GM18519 (cell line): ENCODE measurements at regions not wholly inside any gene's neighbourhood (a gene's known extent, or its start where the extent isn't known, plus 50 kb on each side); places are given as distances from the start of the nearest gene placed in this dataset.

Experiments
- ATAC-seq: cut with Tn5 transposase; IDR thresholded peaks from one replicate; pipeline ENCODE4 v1.9.1; 2021; ENCODE audit warnings: mild to moderate bottlenecking, moderate library complexity; ENCODE audit not compliant: unreplicated experiment, low FRiP score

DNA sequence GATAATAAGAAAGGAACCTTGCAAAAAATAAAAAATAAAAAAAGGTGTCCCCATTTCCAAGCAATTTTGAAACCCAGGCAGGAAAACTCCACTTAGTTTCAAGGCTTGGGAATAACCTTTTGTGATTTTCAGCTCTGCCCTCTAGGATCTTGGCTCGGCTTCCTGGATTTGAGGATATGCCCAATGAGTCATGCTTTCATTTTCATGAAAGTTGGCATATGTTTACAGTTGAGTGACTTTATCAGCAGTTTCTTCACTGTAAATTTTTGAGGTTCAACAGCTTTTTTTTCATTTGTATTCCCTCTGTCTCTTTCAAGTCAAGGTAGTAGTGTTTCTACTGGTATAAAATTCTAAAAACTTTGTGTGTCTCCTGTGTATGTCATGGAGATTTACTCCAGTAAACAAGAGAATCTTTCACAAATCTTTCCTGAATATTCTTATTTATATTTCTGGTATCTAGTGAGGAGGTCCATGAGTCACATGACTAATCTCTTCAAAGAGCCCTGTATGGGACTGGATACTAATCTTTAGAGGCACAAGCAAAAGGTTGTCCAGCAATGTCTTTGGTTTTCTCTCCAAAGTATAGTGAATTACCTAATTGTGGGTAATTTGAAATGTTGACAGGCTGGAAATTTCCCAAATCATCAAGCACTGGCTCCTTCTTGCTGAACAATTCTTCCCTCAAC is 335.3 kb downstream of the BRINP2 start:
- no peak for ATAC-seq

DNA sequence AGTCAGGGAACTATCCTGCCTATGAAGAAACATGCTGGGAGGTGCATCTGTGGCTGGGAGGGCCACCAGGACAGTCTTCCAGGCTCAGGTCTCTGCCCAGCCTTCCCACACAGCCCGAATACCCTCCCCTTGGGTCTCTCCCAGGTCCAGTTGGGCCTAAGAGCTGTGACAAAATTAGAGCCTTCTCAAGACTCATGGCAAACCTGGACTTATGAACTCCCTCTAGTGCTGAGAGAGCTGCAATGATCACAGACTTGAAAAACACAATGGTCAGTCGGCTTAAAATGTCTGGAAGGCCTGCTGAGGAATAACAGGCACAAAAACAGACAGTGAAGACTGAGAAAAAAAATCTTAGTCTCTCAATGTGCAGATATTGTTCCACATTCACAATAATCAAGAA is 325.1 kb downstream of the BRINP2 start:
- ATAC-seq = no peak

DNA sequence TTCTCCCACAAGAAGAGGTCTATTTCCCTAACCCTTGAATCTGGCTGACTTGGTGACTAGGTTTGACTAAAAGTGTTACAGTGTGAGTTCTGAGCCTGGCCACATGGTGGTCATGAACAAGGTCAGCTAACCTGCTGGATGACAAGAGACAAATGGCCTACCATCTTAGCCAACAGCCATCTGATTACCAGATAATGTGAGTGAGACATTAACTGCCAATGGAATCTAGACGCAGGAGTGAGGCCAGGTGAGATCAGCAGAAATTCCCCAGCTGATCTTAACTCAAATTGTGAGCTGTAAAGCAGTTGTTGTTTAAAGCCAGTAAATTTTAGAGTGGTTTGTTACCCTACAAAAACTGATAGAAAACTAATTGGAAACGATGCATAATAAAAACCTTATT is 320.0 kb downstream of the BRINP2 start:
- ATAC-seq = no peak

DNA sequence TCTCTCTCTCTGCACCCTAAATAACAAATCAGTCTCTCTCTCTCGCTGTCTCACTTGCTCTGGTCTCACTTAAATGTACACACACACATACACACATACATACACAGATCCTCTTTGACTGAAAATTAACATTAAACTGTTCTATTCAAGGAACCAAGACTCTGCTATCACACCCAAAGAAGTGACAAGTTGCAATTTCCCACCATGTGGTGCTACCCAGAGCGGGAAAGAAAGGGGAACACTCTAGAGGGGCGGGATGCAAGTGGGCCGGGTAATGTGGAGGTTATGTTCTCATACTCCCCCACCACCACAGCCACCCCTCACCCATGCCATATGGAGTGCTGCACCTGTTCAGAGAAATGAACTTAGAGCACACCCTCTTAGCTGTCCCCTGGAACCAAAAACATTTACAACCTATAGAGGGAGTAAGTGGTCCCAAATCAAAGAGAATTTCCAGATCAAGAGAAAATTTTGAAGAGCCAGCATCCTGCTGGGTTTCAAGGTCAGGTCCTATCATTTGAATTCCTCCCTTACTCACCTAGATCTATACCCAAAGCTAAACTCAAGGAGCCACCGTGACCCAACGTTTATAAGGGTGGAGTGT is 319.4 kb downstream of the BRINP2 start:
- ATAC-seq = no peak

DNA sequence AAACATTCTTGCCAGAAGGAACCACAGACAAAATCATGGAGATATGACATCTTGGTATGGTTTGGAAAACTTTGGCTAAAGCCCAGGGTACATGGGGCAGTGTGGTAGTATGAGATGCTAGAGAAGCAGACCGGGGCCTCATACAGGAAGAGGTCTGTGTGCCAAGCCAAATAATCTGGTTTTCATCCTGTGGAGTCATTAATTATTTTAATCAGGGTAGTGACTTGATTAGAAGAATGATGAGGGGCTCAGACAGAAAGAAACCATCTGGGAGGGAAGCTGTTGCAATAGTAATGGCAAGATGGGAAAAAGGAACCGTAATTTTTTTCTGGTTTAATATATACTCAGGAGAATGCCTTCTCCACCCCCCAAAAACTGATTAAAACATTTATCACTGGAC is 318.0 kb downstream of the BRINP2 start:
- no peak for ATAC-seq

DNA sequence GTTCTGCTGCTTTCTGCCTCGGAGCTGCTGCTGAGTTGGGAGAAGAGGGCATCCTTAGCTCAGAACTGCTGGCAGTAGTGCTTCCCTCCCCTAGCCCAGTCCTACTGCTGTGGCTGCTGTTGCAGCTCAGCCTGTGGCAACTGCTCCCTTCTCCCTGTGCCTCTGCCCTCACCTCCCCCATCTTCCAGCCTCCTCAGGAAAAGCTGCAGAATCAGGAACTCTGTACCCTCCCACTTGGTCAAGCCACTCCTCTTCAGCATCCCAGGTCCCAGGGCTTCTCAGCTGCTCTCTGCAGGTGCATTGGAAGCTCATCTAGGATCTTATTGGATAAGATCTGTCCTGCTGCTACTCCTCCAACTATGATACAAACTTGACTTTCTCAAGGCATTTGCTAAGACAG is 316.7 kb downstream of the BRINP2 start:
- no peak for ATAC-seq

DNA sequence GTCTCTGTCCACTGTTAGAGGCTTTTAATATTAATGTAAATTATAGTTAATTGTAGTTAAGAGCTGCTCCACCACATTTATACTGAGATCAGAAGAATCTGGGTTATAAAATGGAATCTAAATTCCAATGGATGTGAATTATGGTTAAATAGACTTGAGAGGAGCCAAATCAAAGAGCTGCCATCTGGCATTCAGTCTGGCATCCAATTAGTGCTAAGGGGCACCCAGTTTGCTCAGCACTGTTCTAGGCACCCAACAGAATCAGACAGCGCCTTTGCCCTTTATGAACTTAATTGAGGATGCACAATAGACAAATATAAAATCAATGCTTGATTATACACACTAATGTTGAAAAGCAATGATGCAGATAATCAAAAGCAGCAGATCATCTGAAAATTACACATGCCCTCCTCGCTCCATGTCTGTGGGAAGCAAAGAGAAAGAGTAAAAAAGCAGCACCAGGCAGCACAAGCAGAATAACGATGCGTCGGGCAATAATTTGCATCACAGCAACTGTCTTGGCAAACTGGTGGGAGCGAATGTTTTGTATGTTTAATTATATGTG is 310.1 kb downstream of the BRINP2 start:
- ATAC-seq = no peak

DNA sequence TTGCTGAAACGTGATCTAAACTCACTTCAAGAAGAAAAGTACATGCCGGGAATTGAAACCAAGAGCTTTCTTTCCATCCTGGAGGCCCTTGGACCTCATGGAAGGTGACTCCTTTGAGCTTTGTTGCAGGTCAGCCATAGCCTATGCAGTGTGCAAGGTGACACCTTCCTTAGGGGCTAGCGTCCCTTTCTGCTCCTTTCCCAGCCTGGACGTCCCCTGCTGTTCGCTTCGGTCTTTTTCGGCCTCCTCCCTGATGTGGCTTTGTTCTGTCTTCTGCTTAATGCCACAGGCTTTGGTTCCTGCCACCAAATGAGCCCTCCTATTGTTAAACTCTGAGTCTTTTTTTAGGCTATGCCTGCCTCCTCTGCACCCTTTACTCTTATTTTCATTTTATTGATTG is 308.8 kb downstream of the BRINP2 start:
- no peak for ATAC-seq

DNA sequence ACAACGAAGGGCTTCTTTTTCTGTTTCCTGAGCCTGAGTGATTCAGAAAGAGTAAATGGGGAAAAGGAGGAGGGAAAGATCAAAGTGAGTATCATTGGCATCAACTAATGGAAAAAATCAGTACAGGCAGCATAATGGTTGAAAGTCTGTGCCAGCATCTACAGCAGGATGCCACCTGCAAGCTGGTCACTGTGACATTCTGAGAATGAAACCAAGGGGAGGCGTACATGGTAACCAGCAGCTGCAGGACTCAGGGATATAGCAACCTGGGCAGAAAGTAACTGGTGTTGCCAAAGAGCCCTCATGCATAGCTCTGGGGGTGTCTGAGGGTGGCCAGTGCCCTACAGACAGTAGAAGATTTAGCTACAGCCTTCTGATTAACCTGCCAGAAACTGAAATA is 305.9 kb downstream of the BRINP2 start:
- no peak for ATAC-seq

DNA sequence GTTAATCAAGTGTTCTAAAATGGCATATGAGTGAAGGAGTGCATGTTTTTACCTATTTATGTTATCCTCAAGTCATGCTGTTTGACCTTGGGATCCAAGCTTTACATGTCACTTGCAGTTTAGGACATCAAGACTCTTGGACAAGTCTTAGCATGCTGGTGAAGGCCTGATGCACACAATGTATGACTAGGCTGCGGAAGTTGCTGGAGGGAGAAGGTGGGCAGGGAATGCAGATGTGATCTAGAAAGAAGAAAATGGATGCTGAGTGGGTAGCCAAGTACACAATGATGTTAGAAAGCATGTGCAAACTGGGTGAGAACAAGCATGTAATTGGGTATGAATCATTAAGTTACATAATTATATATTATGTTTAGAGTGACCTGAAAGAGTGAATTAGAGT is 301.8 kb downstream of the BRINP2 start:
- no peak for ATAC-seq

DNA sequence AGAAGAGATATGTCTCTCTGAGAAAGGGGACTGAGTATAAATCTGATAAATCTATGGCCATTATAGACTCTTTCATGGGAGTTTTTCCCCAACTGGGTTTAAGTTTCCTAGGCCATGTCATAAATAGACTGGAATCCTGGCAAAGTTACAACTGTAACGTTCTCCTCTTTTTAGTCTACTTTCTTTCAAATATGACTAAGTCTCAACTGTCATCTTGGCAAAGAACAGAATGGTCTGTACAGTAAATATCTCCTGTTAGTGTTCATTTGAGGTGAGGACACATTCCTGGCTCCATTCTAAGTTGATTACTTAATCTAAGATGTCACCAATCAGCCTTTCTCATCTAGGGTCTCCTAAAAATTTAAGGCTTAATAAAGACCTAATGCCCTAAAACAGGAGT is 300.5 kb downstream of the BRINP2 start:
- no peak for ATAC-seq

DNA sequence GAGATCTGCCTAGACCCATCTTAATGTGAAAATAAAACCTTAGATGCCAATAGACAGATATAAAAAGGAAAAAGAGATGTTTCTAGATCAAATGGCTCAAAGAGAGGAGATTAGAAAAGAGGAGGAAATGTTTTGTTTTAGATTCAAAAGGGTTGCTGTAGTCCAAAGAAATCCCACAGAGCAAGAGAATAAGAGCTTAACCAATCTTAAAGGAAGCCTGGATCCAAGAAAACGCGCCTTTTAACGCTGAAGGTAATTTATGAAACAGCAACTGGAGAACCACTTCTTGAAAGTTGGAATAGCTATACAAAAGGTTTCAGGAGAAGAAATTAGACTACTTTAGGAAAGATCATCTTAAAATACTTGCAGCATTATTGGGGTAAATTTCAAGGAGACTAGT is 298.8 kb downstream of the BRINP2 start:
- ATAC-seq = no peak

DNA sequence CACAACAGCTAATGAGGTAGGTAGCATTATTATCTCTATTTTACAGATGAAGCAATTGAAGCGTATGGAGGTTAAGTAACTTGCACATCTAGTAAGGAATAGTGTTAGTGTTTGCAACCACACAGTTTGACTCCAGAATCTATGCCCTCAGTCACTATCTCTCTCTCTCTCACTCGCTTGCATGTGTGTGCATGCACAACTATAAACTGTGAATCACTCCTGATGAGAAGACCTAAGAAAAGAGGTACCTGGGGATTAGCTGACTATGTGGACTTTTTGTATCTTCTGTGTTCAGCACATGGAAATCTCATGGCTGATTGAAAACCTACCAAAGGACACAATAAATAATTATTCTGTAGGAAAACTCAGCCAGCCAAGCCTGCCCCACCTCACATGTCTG is 295.5 kb downstream of the BRINP2 start:
- ATAC-seq = no peak

DNA sequence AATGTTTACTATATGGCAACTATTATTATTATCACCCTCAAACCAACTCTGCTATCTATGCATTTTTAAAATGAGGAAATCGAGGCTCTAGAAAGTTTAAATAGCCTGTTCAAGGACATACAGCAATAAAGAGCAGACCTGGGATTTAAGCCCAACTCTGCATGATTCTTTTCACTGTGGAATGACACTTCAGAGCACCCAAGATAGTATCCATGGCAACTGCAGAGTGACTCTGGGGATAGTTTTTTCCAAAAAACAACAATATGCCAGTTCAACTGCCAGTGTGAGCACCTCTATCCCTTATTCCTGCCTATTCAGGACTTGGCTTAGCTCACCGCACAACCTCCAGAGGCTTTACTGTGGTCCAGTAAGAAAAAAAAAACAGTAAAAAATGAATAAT is 293.9 kb downstream of the BRINP2 start:
- no peak for ATAC-seq

DNA sequence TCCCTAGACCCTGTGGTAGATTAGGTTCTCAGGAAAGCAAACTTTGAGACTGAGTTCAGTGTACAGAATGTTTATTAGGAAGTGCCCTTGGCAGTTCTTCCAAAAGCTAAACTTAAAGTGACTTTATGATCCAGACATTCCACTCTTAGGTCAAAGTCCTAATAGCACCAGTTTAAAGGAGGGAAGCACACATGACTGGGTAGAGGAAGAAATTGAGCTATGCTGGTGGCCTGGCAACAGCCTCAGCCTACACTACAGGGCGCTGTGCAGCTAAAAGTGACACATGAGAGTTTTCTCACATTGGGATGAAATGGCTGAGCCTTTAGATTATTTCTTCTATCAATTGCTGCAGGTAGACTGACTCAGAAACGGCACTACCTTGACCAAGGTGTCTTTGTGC is 280.4 kb downstream of the BRINP2 start:
- no peak for ATAC-seq

DNA sequence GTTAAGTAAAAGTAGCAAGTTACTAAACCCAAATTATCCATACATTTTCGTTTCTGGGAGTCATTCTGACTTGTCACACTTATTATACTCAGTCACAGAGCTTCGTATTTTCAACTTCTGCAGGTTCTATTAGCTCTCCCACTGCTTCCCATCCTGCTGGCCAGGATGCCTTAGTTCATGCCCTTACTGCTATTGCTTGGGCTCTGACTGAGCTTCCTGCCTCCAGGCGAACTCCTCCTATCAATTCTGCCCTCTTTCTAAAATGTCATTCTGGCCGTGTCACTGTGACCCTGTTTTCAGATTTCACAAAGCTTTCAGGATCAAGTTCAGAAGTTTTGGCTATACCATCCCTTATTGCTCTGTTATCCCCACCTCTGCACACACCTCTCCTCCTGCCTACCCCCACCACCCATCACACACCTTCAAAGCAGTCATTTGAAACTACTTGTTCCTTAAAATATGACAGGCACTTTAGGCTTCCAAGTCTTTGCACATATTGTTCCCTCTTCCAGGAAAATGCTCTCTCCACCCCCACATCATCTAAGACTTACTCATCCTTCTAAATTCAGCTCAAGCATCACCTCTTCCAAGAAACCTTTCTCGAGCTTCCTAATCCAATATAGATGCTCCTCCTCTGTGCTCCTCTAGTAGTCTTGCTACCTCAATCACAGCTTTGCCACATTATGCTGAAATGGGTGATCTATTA is 278.0 kb downstream of the BRINP2 start:
- no peak for ATAC-seq

DNA sequence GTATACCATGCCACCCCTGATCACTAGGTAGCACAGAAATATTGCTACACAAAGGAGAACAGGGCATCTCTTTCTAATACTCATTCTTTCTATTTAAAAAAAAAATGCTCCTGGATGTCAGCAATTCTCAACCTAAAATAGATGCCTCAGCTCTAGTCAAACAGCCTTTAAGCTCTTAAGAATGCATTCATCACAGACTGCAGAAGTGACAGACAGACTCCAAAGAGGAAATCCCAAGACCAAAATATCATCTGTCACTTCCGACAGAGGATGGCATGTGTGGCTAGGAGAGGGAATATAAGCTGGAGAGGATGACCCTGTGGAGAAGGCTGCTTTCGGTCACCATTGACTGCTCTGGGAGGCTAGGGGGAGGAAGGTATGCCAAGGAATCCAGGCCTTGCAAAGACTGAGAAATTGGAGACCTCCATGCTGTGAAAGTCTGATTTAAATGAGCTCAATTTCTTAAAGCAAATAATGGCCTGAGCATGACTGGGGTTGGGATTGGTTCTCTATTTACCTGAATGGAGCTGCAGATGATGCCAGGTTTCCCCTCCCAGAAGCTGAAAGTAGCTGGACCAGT is 277.4 kb downstream of the BRINP2 start:
- ATAC-seq = no peak

DNA sequence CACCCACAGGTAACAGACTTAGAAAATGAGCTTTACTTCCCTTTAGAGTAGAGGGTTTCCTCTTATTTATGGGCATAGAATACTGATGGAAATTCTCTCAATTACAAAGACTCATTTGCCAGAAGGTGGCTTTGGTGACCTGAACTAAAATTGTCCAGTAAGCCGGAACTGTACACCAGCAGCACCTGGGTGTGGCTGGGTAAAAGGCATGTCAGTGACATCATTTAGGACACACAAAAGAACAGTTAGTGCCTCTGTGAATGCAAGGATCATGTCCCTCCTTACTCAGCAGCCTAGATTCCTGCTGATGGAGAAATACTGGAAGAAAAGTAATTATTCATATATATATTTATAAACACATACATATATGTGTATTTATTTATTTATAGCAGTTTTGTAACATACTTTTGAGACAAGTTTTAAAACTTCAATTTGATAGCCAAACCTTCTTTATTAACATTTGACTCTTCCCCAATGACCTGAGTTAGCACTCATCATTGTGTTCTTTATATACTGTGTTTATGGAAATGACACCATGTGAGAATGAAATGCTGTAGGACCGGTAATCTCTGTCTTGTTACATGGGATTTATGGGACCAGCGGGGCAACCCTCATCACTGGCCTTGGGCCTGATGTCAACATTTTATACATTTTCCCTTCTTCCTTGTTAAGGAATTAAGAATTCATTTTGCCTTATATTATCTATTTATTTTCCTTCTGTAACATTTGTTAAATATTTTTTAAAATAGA is 274.4 kb downstream of the BRINP2 start:
- ATAC-seq = no peak

DNA sequence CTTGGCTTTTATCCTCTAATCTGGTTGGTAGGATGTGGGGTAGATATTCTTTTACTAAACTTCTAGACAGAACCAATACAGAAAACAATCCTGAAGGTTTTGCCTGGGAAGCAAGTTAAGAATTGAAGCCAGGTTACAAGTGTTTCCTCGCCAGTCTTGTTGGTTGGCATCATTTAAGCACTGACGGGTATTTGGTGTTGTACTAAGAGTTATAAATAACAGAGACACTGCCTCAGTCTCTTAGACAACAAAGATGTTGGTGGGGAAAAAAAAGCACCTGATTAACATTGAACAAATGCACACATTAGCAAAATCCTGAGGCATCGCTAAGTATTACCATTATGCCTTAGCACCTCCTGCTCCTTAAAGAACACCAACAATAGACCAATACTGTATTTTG is 272.2 kb downstream of the BRINP2 start:
- no peak for ATAC-seq

DNA sequence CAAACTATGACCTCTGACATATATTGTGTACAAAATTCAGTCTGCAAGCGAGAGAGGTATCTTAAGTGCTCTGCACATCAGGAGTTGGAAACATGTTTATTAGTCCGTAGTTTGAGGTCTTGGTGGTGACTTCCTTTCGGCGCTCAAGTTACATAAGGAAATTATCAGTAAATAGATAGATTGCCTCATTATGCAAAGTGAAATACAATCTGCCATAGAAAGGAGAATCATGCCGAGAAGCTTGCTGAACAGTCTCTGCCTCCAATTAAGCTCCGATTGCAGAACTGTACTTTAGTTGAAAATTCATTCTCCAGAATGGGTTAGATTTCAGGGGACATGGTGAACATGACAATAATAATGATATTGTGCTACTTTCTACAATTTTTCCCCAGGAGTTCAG is 271.8 kb downstream of the BRINP2 start:
- ATAC-seq = no peak

DNA sequence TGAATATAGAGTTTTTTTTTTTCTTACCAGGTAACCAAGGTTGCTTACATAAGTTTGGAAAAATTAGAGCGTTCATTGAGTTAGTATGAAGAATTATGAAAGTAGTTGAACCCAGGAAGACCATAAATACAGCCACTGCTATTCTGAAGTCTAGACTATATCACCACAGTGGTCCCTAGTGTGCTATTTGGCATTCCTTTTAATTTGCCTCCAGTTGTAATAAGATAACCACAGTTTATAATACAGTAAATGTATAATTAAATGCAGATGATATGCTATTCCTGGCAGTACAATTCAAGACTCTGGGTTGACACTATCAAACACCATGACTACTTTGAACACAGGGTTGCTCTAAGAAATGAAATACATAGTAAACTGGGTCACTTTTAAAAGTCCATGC is 270.5 kb downstream of the BRINP2 start:
- ATAC-seq = no peak
